ENCODE measurements at regions not wholly inside any gene's neighbourhood (a gene's known extent, or its start where the extent isn't known, plus 50 kb on each side); places are given as distances from the start of the nearest gene placed in this dataset.

DNA sequence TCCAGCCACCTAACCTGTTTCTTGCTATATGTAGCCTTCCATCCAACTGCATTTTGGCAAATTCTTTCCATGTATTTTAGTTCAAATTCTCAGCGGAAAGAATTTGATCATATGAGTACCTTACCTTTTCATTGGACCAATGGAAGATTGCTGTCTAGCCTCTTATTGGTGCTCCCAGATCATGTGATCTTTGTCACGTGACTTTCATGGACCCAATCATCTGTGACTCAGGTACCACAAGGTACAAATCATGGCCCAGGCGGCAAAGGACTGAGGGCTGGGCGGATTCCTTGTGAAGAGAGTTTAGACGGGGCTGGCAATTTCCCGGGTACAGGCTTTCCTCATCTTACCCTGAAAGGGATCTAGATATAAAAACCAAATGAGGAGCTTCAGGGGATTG lies 85.9 kb upstream of the TBX20 start:
- DNase-seq (ENCODE audit: low read depth), result no peak

DNA sequence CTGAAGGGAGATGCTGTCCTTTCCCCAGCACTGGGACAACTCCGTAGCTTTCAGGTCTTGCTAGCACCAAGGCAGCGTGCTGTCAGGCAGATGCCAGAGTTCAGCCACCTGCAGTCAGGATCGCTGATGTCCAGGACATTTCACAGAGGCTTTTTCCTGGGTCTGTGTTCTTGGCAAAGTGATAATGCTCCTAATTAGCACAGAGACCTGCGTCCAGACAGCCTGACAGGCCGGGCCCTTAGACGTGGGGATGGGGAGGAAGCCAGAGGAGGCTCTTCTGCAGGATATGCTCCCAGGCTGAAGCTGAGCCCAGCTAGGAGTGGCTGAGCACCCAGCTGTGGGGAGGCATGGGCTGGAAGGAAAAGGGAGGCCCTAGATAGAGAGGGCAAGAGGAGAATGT lies 82.5 kb upstream of the TBX20 start:
- no peak for DNase-seq (ENCODE audit: low read depth)

DNA sequence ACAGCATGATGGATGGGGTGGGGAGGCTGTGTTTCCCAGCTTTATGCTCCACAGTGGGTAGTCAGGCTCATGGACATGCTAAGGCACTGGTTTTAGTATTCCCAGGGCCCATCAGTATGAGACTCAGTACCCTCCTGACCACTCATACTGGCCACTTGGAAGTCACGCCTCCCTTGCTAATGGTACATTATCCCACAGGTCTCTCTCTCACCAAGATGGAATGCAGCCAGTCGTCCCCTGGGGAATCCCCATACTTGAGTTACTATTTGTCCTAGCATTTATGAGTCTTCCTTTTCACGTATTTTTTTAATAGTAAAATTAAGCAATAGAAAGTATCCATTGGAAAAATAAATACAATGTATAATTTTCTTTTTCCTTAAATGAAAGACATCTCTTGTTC lies 80.6 kb upstream of the TBX20 start:
- DNase-seq (ENCODE audit: low read depth), result peak; percentile 31

DNA sequence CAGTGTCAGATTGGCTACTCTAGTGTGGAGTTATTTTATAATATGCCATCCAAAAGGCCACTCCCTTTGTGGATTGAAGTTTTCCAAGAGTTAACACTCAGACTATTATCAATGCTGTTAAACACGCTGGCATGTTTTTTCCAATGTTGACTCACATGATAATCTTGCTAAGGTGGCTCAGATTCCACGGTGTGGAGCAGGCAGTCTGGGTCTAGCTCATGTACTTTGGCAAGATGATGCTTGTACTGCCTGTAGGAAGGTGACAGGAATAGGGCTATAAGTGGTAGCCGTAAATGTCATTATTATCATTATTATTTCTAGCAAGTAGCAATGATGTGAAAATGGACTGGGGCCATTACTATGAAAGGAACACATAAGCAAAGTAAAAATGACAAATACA lies 79.4 kb upstream of the TBX20 start:
- no peak for DNase-seq (ENCODE audit: low read depth)

DNA sequence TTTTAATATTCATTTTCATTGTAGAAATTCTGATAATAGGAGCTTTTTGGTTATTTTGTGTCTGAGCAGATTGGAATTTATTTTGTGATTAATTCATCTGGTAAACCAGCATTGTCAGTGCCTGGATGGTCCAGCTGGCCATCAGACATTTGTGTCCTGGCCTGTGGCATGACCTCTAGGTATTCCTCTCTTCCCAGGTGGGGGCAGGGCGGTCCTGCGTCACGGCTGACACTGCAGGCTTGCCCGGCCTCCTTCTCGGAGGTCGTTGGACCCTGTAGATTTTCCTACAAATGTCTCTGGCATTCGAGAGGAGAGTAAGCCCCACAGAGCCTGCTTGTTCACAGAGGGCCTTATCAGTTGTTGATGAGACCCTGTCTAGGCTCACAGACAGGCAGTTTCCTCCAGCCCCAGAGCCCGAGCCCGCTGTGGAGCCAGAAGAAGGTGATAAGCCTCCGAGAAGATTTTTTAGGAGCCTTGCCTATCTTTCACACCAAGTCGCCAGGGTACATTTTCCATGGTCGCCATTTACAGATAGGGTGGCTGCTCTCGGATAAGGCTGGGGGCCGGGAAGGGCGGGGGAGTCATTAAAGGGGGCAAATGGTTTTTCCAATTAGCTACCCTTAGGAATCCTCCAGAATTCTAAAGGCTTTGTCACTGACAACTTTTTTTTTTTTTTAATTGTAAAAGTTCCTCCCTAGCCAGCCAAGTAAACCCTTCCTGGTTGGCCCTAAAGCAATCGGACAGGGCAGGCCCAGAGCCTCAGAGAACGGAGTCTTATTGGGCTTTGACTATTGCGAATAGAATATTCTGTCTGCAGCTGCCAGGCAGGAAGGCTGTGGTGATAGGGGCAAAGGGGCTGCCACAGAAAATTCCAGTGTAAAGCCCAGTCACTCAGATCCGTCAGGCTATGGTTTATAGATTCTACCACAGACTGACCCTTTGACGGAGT lies 78.1 kb upstream of the TBX20 start:
- DNase-seq (ENCODE audit: low read depth), result no peak

DNA sequence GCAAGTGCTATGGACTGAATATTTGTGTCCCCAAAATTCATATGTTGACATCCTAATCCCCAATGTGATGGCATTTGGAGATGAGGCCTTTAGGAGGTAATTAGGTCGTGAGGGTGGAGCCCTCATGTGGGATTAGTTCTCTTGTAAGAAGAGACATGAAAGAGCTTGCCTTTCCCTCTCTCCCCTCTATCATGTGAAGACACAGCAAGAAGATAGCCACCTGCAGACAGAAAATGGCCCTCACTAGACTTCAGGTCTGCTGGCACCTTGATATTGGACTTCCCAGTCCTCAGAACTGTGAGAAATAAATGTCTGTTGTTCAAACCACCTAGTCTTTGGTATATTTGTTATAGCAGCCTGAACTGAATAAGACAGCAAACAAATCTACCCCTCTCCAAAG lies 75.1 kb upstream of the TBX20 start:
- DNase-seq (ENCODE audit: low read depth), result no peak

DNA sequence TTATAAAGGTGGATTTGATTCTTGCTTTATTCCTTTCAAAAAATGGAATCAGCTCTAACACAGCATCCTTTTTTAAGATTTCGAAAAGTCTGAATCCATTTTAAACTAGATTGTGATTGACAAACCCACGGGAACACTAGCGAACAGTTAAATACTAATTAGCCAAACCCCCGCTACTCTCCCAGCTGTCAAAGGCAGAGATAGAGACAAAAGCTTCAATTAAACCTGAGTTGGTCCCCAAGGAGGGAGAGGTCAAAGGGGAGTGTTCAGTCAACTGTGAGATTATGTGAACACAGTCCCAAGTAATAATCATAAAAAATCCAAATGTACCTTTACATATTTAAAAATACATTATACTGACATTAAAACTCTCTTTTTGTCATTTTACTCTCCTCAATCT lies 65.7 kb upstream of the TBX20 start:
- no peak for DNase-seq (ENCODE audit: low read depth)

DNA sequence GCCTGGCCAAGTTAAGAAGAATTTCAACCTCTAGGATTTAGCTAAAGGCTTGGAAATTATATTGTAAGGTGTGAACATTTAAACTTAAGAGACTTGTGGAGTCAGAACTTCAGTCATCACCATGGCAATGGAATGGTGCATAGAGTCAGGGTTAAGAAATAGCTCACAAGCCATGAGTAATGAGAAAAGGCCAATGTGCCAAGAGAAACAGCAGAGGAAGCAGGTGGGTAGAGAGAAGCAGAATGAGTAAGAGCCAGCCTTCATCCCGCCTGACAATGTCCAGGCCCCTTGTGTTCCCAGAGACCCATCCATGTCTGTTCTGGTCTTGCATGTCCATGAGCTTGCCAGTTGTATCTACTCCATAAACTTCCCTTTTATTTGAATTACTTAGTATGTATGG lies 62.6 kb upstream of the TBX20 start:
- DNase-seq (ENCODE audit: low read depth), result peak; percentile 36

DNA sequence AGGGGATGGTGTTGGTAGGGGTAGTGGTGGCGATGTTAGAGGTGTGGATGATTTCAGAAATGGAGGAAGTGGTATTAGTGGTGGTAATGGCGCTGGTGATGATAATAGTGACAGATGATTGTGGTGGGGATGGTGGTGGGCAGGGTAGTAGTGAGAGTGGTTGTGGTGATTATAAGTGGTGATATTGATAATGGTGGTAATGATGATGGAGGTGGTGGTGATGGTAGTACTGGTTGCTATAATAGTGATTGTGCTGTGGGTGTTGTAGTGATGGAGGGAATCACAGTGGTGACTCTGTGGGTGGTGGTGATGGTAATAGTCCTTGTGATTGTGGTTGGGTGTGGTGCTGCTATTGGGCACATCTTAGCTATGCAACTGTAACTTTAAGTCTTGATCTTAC lies 61.6 kb upstream of the TBX20 start:
- no peak for DNase-seq (ENCODE audit: low read depth)

DNA sequence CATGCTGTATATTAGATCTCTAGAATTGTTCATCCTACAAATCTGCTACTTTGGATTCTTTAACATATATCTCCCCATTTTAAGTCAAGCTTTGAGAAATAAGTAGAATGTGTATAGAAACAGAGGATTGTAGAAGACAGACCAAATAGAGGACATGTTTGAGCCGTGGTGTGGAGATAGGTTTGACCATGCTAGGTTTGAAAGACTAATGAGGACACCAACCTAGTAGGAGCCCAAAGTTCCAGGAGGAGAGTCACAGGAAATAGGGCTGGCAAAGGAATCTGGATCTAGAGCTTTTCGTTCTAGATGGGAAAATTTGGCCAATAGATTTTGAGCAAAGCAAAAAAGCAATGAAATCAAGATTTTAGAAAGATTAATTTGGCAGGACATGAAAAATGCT lies 60.5 kb upstream of the TBX20 start:
- DNase-seq (ENCODE audit: low read depth), result no peak

DNA sequence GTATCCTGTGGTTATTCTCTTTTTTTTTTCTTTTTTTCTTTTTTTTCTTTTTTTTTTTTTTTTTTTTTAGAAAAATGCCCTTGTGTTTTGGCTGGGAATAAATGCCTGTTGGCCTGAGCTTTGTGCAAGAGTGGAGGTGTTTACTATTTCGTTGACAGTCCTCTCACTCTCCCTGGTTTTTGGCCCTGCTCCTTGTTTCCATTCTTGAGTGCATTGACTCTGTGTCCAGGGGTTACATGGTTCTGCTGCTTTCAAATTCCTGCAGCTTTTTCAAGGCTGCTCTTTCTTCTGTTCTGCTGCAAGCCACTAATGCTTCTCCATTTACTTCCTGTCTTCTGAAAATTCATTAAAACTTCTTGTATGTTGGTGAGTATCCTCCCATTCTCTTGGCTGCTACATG lies 59.7 kb upstream of the TBX20 start:
- DNase-seq (ENCODE audit: low read depth), result no peak

All from iris pigment epithelial cell (primary cell).